Activated CD4-positive, alpha-beta memory T cell treated with anti-CD3 and anti-CD28 coated beads, Interleukin-2, amount 10 ng/mL, durations not matched to agents 7 days and 5 days (primary cell): ENCODE measurements at regions not wholly inside any gene's neighbourhood (a gene's known extent, or its start where the extent isn't known, plus 50 kb on each side); places are given as distances from the start of the nearest gene placed in this dataset.
A peak's percentile ranks its signal among the peaks of the same experiment; 100 is the strongest.

Experiments used
- CTCF ChIA-PET: fragments of 350-600 bp; sonication (Branson Sonifier 250); formaldehyde crosslinking; loops from one replicate; lab custom pipeline; 2021; ENCODE audit warnings: antibody characterized with exemption, inconsistent platforms; lab: Charles Lee
- POLR2A ChIA-PET: fragments of 350-600 bp; sonication (Branson Sonifier 250); formaldehyde crosslinking; loops from one replicate; lab custom pipeline; 2021; ENCODE audit warnings: antibody characterized with exemption; lab: Charles Lee
- DNase-seq: peaks from one replicate; pipeline ENCODE4 v3.0.0-alpha.2; 2020
- H3K27ac Mint-ChIP-seq: one replicate; pipeline ENCODE4 v1.8.0; 2021; ENCODE audit warnings: mild to moderate bottlenecking, mixed read lengths
- H3K27me3 Mint-ChIP-seq: one replicate; pipeline ENCODE4 v1.8.0; 2021; ENCODE audit warnings: mixed read lengths
- H3K36me3 Mint-ChIP-seq: one replicate; pipeline ENCODE4 v1.8.0; 2021; ENCODE audit warnings: low read depth, mixed read lengths
- H3K4me1 Mint-ChIP-seq: one replicate; pipeline ENCODE4 v1.8.0; 2021; ENCODE audit warnings: mixed read lengths
- H3K4me3 Mint-ChIP-seq: one replicate; pipeline ENCODE4 v1.8.0; 2021; ENCODE audit warnings: mild to moderate bottlenecking, mixed read lengths
- H3K9me3 Mint-ChIP-seq: one replicate; pipeline ENCODE4 v1.8.0; 2021; ENCODE audit warnings: mixed read lengths

- no peak for DNase-seq
- CTCF ChIA-PET = no interaction called here
- no peaks in the 10 kb centered on the region for H3K9me3 Mint-ChIP-seq
- H3K4me3 Mint-ChIP-seq = no peak overlapping the region
- no peaks in the 10 kb centered on the region for H3K27me3 Mint-ChIP-seq
- POLR2A ChIA-PET = no interaction called here
- H3K4me1 Mint-ChIP-seq = no peaks in the 10 kb centered on the region
- H3K27ac Mint-ChIP-seq = no peak overlapping the region
- H3K36me3 Mint-ChIP-seq = no peaks in the 10 kb centered on the region
Measured at GRCh38 chr16:86063760-86064405, 164.9 kb downstream of the IRF8 start.

- no peaks in the 10 kb centered on the region for H3K4me1 Mint-ChIP-seq
- H3K27me3 Mint-ChIP-seq = no peaks in the 10 kb centered on the region
- no peaks in the 10 kb centered on the region for H3K36me3 Mint-ChIP-seq
- CTCF ChIA-PET = interaction anchor here (0.7 kb wide), 1 partner anchor 16 kb away, joined by 4 read pairs; no protein-coding TSS in a partner anchor
- POLR2A ChIA-PET = no interaction called here
- no peaks in the 10 kb centered on the region for H3K9me3 Mint-ChIP-seq
- no peak for DNase-seq
- no peak overlapping the region for H3K27ac Mint-ChIP-seq
- H3K4me3 Mint-ChIP-seq = no peak overlapping the region
Measured at GRCh38 chr16:86064431-86065250, 165.7 kb downstream of the IRF8 start.

GRCh38 chr16:86065711-86066110 lies 166.7 kb downstream of the IRF8 start:
- DNase-seq = no peak
- Mint-ChIP-seq H3K27ac (no peak overlapping the region), H3K36me3 (no peaks in the 10 kb centered on the region), H3K4me1 (no peaks in the 10 kb centered on the region), H3K27me3 (no peaks in the 10 kb centered on the region), H3K4me3 (no peak overlapping the region), H3K9me3 (no peaks in the 10 kb centered on the region)
- ChIA-PET CTCF (interaction anchor here (0.7 kb wide), 1 partner anchor 17 kb away, joined by 4 read pairs; no protein-coding TSS in a partner anchor), POLR2A (no interaction called here)

GRCh38 chr16:86066811-86067210 lies 167.8 kb downstream of the IRF8 start:
- CTCF ChIA-PET = no interaction called here
- no peaks in the 10 kb centered on the region for H3K4me1 Mint-ChIP-seq
- H3K27ac Mint-ChIP-seq = no peak overlapping the region
- no peaks in the 10 kb centered on the region for H3K36me3 Mint-ChIP-seq
- no peak overlapping the region for H3K4me3 Mint-ChIP-seq
- POLR2A ChIA-PET = no interaction called here
- no peaks in the 10 kb centered on the region for H3K27me3 Mint-ChIP-seq
- no peaks in the 10 kb centered on the region for H3K9me3 Mint-ChIP-seq
- no peak for DNase-seq

- Mint-ChIP-seq H3K9me3 (no peaks in the 10 kb centered on the region), H3K27me3 (no peaks in the 10 kb centered on the region), H3K27ac (no peak overlapping the region), H3K36me3 (no peaks in the 10 kb centered on the region), H3K4me3 (no peak overlapping the region), H3K4me1 (no peaks in the 10 kb centered on the region)
- ChIA-PET CTCF (no interaction called here), POLR2A (no interaction called here)
- no peak for DNase-seq
Measured at GRCh38 chr16:86067516-86067915, 168.6 kb downstream of the IRF8 start.

- no peak overlapping the region for H3K4me3 Mint-ChIP-seq
- H3K4me1 Mint-ChIP-seq = no peaks in the 10 kb centered on the region
- ChIA-PET POLR2A (no interaction called here), CTCF (no interaction called here)
- no peaks in the 10 kb centered on the region for H3K36me3 Mint-ChIP-seq
- no peaks in the 10 kb centered on the region for H3K27me3 Mint-ChIP-seq
- no peak overlapping the region for H3K27ac Mint-ChIP-seq
- no peak for DNase-seq
- H3K9me3 Mint-ChIP-seq = no peaks in the 10 kb centered on the region
Measured at GRCh38 chr16:86067936-86068335, 169.0 kb downstream of the IRF8 start.

- Mint-ChIP-seq H3K4me3 (no peak overlapping the region), H3K9me3 (no peaks in the 10 kb centered on the region), H3K4me1 (no peaks in the 10 kb centered on the region), H3K27me3 (no peaks in the 10 kb centered on the region), H3K36me3 (no peaks in the 10 kb centered on the region), H3K27ac (no peak overlapping the region)
- no peak for DNase-seq
- CTCF ChIA-PET = no interaction called here
- POLR2A ChIA-PET = no interaction called here
Measured at GRCh38 chr16:86068722-86069121, 169.8 kb downstream of the IRF8 start.

- Mint-ChIP-seq H3K27me3 (peaks cover 2% of the 10 kb centered on the region), H3K36me3 (no peaks in the 10 kb centered on the region), H3K4me1 (no peaks in the 10 kb centered on the region), H3K9me3 (no peaks in the 10 kb centered on the region), H3K27ac (no peak overlapping the region), H3K4me3 (no peak overlapping the region)
- no peak for DNase-seq
- POLR2A ChIA-PET = no interaction called here
- CTCF ChIA-PET = interaction anchor here (0.9 kb wide), 1 partner anchor 249 kb away, joined by 3 read pairs; no protein-coding TSS in a partner anchor
Measured at GRCh38 chr16:86069736-86070298, 170.9 kb downstream of the IRF8 start.

GRCh38 chr16:86070484-86070883 lies 171.5 kb downstream of the IRF8 start:
- H3K9me3 Mint-ChIP-seq = no peaks in the 10 kb centered on the region
- H3K36me3 Mint-ChIP-seq = no peaks in the 10 kb centered on the region
- no peak for DNase-seq
- peaks cover 2% of the 10 kb centered on the region for H3K27me3 Mint-ChIP-seq
- no peak overlapping the region for H3K27ac Mint-ChIP-seq
- no peak overlapping the region for H3K4me3 Mint-ChIP-seq
- CTCF ChIA-PET = interaction anchor here (0.9 kb wide), 1 partner anchor 249 kb away, joined by 3 read pairs; no protein-coding TSS in a partner anchor
- POLR2A ChIA-PET = no interaction called here
- H3K4me1 Mint-ChIP-seq = no peaks in the 10 kb centered on the region

- no peak for DNase-seq
- no peak overlapping the region for H3K4me3 Mint-ChIP-seq
- no peaks in the 10 kb centered on the region for H3K36me3 Mint-ChIP-seq
- H3K9me3 Mint-ChIP-seq = no peaks in the 10 kb centered on the region
- ChIA-PET POLR2A (no interaction called here), CTCF (no interaction called here)
- no peak overlapping the region for H3K27ac Mint-ChIP-seq
- peaks cover 2% of the 10 kb centered on the region for H3K27me3 Mint-ChIP-seq
- H3K4me1 Mint-ChIP-seq = no peaks in the 10 kb centered on the region
Measured at GRCh38 chr16:86070971-86071370, 172.0 kb downstream of the IRF8 start.

GRCh38 chr16:86071611-86072240 lies 172.8 kb downstream of the IRF8 start:
- Mint-ChIP-seq H3K36me3 (no peaks in the 10 kb centered on the region), H3K4me1 (no peaks in the 10 kb centered on the region), H3K4me3 (no peak overlapping the region), H3K27ac (no peak overlapping the region), H3K9me3 (no peaks in the 10 kb centered on the region), H3K27me3 (peaks cover 2% of the 10 kb centered on the region)
- ChIA-PET POLR2A (no interaction called here), CTCF (no interaction called here)
- no peak for DNase-seq

- peak; percentile 35 for DNase-seq
- H3K27me3 Mint-ChIP-seq = peaks cover 2% of the 10 kb centered on the region
- no peak overlapping the region for H3K27ac Mint-ChIP-seq
- no peaks in the 10 kb centered on the region for H3K4me1 Mint-ChIP-seq
- POLR2A ChIA-PET = no interaction called here
- H3K9me3 Mint-ChIP-seq = no peaks in the 10 kb centered on the region
- no peaks in the 10 kb centered on the region for H3K36me3 Mint-ChIP-seq
- H3K4me3 Mint-ChIP-seq = no peak overlapping the region
- CTCF ChIA-PET = interaction anchor here (0.6 to 1.9 kb wide), 8 partner anchors 15 to 990 kb away, joined by 3 to 8 read pairs (median 4); no protein-coding TSS in a partner anchor
Measured at GRCh38 chr16:86072328-86073102, 173.6 kb downstream of the IRF8 start.
